CD4-positive, alpha-beta T cell (primary cell): ENCODE measurements at regions not wholly inside any gene's neighbourhood (a gene's known extent, or its start where the extent isn't known, plus 50 kb on each side); places are given as distances from the start of the nearest gene placed in this dataset.

Experiments
- ATAC-seq: fragments of 200-7000 bp; cut with Tn5 transposase; one replicate; pipeline ENCODE4 v1.10.0; 2022; ENCODE audit warnings: mild to moderate bottlenecking; ENCODE audit not compliant: poor library complexity
- CTCF ChIA-PET: fragments of 350-600 bp; sonication (Branson Sonifier 250); formaldehyde crosslinking; loops from one replicate; lab custom pipeline; 2021; ENCODE audit warnings: antibody characterized with exemption, inconsistent platforms; lab: Charles Lee
- POLR2A ChIA-PET: fragments of 350-600 bp; sonication (Branson Sonifier 250); formaldehyde crosslinking; loops from one replicate; lab custom pipeline; 2021; ENCODE audit warnings: antibody characterized with exemption, inconsistent platforms; lab: Charles Lee
- DNase-seq, 14 experiments: peaks; one replicate each; pipeline ENCODE4 v3.0.0-alpha.2; 2013 to 2020; ENCODE audit warnings: mixed read lengths in 2 of 14
- H3K27ac ChIP-seq, 2 donors: one replicate each; pipeline versions ENCODE4 v1.5.1 to v1.7.0; 2013; ENCODE audit warnings: low read length in 2 of 2, low read depth in 1 of 2, mild to moderate bottlenecking in 1 of 2
- H3K27me3 ChIP-seq, 2 experiments: 1 replicate in 1 of 2; 2 replicates in 1 of 2; pipeline versions ENCODE4 v1.6.1 to v1.7.0; 2013; ENCODE audit warnings: low read length in 2 of 2, control low read depth in 1 of 2, mild to moderate bottlenecking in 1 of 2, moderate library complexity in 1 of 2; ENCODE audit not compliant: insufficient read depth in 2 of 2, control insufficient read depth in 1 of 2
- H3K36me3 ChIP-seq: one replicate; pipeline ENCODE4 v1.6.1; 2013; ENCODE audit warnings: low read length, control low read depth; ENCODE audit not compliant: insufficient read depth
- H3K4me1 ChIP-seq: one replicate; pipeline ENCODE4 v1.6.1; 2013; ENCODE audit warnings: low read length, control low read depth; ENCODE audit not compliant: insufficient read depth
- H3K4me3 ChIP-seq: one replicate; pipeline ENCODE4 v1.5.1; 2013; ENCODE audit warnings: mild to moderate bottlenecking, low read length, moderate library complexity
- H3K9me3 ChIP-seq, 2 experiments: 1 replicate in 1 of 2; 2 replicates in 1 of 2; pipeline versions ENCODE4 v1.6.1 to v1.7.0; 2013; ENCODE audit warnings: low read length in 2 of 2, mild to moderate bottlenecking in 2 of 2, control low read depth in 1 of 2, moderate library complexity in 1 of 2; ENCODE audit not compliant: control insufficient read depth in 1 of 2, insufficient read depth in 1 of 2
- H3K27ac Mint-ChIP-seq: one replicate; pipeline ENCODE4 v1.8.0; 2020; ENCODE audit warnings: mixed read lengths
- H3K27me3 Mint-ChIP-seq: one replicate; pipeline ENCODE4 v1.8.0; 2021; ENCODE audit warnings: mixed read lengths
- H3K36me3 Mint-ChIP-seq: one replicate; pipeline ENCODE4 v1.8.0; 2021; ENCODE audit warnings: low read depth, mixed read lengths
- H3K4me1 Mint-ChIP-seq: one replicate; pipeline ENCODE4 v1.8.0; 2021; ENCODE audit warnings: low read depth, mixed read lengths
- H3K4me3 Mint-ChIP-seq: one replicate; pipeline ENCODE4 v1.8.0; 2020; ENCODE audit warnings: mild to moderate bottlenecking, mixed read lengths
- H3K9me3 Mint-ChIP-seq: one replicate; pipeline ENCODE4 v1.8.0; 2020; ENCODE audit warnings: mixed read lengths
- intact Hi-C, 2 experiments: fragments of 100-400 bp; cut with DNase I in 1 of 2; cut with micrococcal nuclease in 1 of 2; formaldehyde crosslinking; loops; one replicate each; pipeline versions ENCODE4 v1.15.1 to v1.9.0; 2023 to 2025; cut with DNase I, micrococcal nuclease
- TF ChIP-seq, protein P1 (sequence below): fragments of 200-600 bp; IDR thresholded peaks from one replicate; pipeline ENCODE4 v1.8.0; 2022; ENCODE audit warnings: antibody characterized with exemption, mild to moderate bottlenecking

- no peak overlapping the region for H3K4me3 Mint-ChIP-seq
- POLR2A ChIA-PET, result no interaction called here
- H3K27ac Mint-ChIP-seq, result no peak overlapping the region
- CTCF ChIA-PET, result no interaction called here
- no peak for DNase-seq
- no peaks in the 10 kb centered on the region for H3K36me3 Mint-ChIP-seq
- intact Hi-C loops, result no loop called here
- H3K27me3 Mint-ChIP-seq, result no peaks in the 10 kb centered on the region
- no peaks in the 10 kb centered on the region for H3K27me3 ChIP-seq
- no peaks in the 10 kb centered on the region for H3K4me1 ChIP-seq
- no peak for ATAC-seq
- H3K9me3 Mint-ChIP-seq, result peaks cover 3% of the 10 kb centered on the region
- no peak overlapping the region for H3K4me3 ChIP-seq
- no peaks in the 10 kb centered on the region for H3K36me3 ChIP-seq
- no peaks in the 10 kb centered on the region for H3K4me1 Mint-ChIP-seq
- H3K27ac ChIP-seq, result no peak overlapping the region
- no peaks in the 10 kb centered on the region for H3K9me3 ChIP-seq
- TF ChIP-seq, protein P1, sequence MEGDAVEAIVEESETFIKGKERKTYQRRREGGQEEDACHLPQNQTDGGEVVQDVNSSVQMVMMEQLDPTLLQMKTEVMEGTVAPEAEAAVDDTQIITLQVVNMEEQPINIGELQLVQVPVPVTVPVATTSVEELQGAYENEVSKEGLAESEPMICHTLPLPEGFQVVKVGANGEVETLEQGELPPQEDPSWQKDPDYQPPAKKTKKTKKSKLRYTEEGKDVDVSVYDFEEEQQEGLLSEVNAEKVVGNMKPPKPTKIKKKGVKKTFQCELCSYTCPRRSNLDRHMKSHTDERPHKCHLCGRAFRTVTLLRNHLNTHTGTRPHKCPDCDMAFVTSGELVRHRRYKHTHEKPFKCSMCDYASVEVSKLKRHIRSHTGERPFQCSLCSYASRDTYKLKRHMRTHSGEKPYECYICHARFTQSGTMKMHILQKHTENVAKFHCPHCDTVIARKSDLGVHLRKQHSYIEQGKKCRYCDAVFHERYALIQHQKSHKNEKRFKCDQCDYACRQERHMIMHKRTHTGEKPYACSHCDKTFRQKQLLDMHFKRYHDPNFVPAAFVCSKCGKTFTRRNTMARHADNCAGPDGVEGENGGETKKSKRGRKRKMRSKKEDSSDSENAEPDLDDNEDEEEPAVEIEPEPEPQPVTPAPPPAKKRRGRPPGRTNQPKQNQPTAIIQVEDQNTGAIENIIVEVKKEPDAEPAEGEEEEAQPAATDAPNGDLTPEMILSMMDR, result no peak
These were observed 718.6 kb downstream of the PDHA2 start for GRCh38 chr4:96558466-96558865.

- DNase-seq (no peak), ATAC-seq (no peak)
- no peak overlapping the region for H3K4me3 ChIP-seq
- POLR2A ChIA-PET, result no interaction called here
- Mint-ChIP-seq H3K36me3 (no peaks in the 10 kb centered on the region), H3K4me1 (no peaks in the 10 kb centered on the region), H3K27ac (no peak overlapping the region), H3K4me3 (no peak overlapping the region), H3K27me3 (no peaks in the 10 kb centered on the region), H3K9me3 (no peaks in the 10 kb centered on the region)
- no peaks in the 10 kb centered on the region for H3K4me1 ChIP-seq
- H3K27ac ChIP-seq, result no peak overlapping the region
- H3K27me3 ChIP-seq, result no peaks in the 10 kb centered on the region
- CTCF ChIA-PET, result no interaction called here
- intact Hi-C loops, result no loop called here
- TF ChIP-seq, protein P1, result no peak
- no peaks in the 10 kb centered on the region for H3K9me3 ChIP-seq
- no peaks in the 10 kb centered on the region for H3K36me3 ChIP-seq
These were observed 726.9 kb downstream of the PDHA2 start for GRCh38 chr4:96566755-96567154.

DNA sequence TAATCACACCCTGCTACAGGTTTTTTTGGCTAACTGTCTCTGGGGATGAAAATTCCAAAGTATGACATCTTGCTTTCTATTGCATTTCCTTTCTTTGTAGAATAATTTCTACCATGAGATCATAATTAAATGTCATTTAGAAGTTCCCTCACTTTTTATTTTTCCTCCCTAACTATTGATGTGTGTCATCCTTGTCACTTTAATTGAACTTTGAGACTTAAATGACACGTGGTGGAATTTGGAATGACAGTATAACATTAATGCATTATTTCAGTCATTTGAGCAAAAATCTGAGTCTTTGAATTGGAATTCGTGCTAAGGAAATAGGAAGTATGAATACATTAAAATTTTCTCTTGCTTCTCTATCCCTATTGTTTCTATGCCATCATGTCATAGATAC lies 745.4 kb downstream of the PDHA2 start:
- CTCF ChIA-PET, result no interaction called here
- no peak overlapping the region for H3K4me3 ChIP-seq
- H3K9me3 ChIP-seq, result peaks cover 0 to 4% of the 10 kb centered on the region in 2 experiments
- Mint-ChIP-seq H3K4me3 (no peak overlapping the region), H3K27me3 (no peaks in the 10 kb centered on the region), H3K4me1 (no peaks in the 10 kb centered on the region), H3K36me3 (no peaks in the 10 kb centered on the region), H3K27ac (no peak overlapping the region), H3K9me3 (peaks cover 2% of the 10 kb centered on the region)
- H3K36me3 ChIP-seq, result no peaks in the 10 kb centered on the region
- intact Hi-C loops, result no loop called here
- H3K27me3 ChIP-seq, result no peaks in the 10 kb centered on the region
- TF ChIP-seq, protein P1, result no peak
- H3K27ac ChIP-seq, result no peak overlapping the region
- DNase-seq, result no peak
- POLR2A ChIA-PET, result no interaction called here
- ATAC-seq, result no peak
- H3K4me1 ChIP-seq, result no peaks in the 10 kb centered on the region
